ENCODE measurements at regions not wholly inside any gene's neighbourhood (a gene's known extent, or its start where the extent isn't known, plus 50 kb on each side); places are given as distances from the start of the nearest gene placed in this dataset.

DNA sequence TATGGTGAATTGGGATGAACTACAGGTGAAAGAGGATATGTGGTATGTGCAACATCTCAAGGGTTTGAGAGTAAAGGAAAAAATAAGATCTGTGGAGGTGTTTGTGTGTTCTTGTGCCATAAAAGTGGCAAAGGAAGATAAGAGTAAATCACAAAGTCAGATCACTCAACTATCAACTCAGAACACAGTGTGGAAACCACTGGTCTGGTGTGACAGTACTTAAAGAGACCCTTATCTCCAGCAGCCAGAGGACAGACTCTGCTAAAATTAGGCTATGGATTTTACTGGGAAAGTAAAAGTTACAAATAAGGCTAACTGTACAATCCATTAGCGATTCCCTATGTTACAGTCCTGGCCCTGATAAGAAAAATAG lies 54.0 kb upstream of the PRDM8 start (continued):
- TF ChIP-seq RAD21 (IDR thresholded peaks at IDR 0.05 in 1 of 2, conservative IDR thresholded peaks at IDR 0.05 in 1 of 2; ENCODE audit: low read depth in 2 of 2, low read length in 2 of 2), result no peak
